ENCODE measurements at regions not wholly inside any gene's neighbourhood (a gene's known extent, or its start where the extent isn't known, plus 50 kb on each side); places are given as distances from the start of the nearest gene placed in this dataset.

GRCh38 chr7:117929237-117929636, 56.0 kb upstream of the CTTNBP2 start:
- DNase-seq, result no peak

- DNase-seq, result no peak
Measured at GRCh38 chr7:117931314-117931713, 58.1 kb upstream of the CTTNBP2 start.

GRCh38 chr7:117937049-117937752, 64.0 kb upstream of the CTTNBP2 start:
- DNase-seq, result no peak

GRCh38 chr7:117937753-117938483, 64.7 kb upstream of the CTTNBP2 start:
- DNase-seq, result no peak

- no peak for DNase-seq
Measured at GRCh38 chr7:117941138-117941810, 68.0 kb upstream of the CTTNBP2 start.

GRCh38 chr7:117942780-117943179, 69.5 kb upstream of the CTTNBP2 start:
- DNase-seq, result no peak

GRCh38 chr7:117944886-117945285, 71.6 kb upstream of the CTTNBP2 start:
- DNase-seq, result no peak

- DNase-seq, result no peak
Measured at GRCh38 chr7:117946151-117946633, 73.0 kb upstream of the CTTNBP2 start.

GRCh38 chr7:117949232-117949631, 76.0 kb upstream of the CTTNBP2 start:
- DNase-seq, result no peak

- no peak for DNase-seq
Measured at GRCh38 chr7:117950601-117951260, 77.5 kb upstream of the CTTNBP2 start.

GRCh38 chr7:117951285-117951684, 78.0 kb upstream of the CTTNBP2 start:
- DNase-seq, result no peak

- DNase-seq, result no peak
Measured at GRCh38 chr7:117951691-117952280, 78.5 kb upstream of the CTTNBP2 start.

GRCh38 chr7:117955046-117955445, 81.8 kb upstream of the CTTNBP2 start:
- DNase-seq, result no peak

- no peak for DNase-seq
Measured at GRCh38 chr7:117960351-117960750, 87.1 kb upstream of the CTTNBP2 start.

GRCh38 chr7:117961235-117961634, 88.0 kb upstream of the CTTNBP2 start:
- DNase-seq, result no peak

GRCh38 chr7:117962366-117962994, 89.2 kb upstream of the CTTNBP2 start:
- no peak for DNase-seq

- no peak for DNase-seq
Measured at GRCh38 chr7:117963264-117964197, 90.3 kb upstream of the CTTNBP2 start.

GRCh38 chr7:117970801-117971200, 97.6 kb upstream of the CTTNBP2 start:
- no peak for DNase-seq

- no peak for DNase-seq
Measured at GRCh38 chr7:117971556-117972244, 98.5 kb upstream of the CTTNBP2 start.

- DNase-seq, result no peak
Measured at GRCh38 chr7:117972606-117973005, 99.4 kb upstream of the CTTNBP2 start.

GRCh38 chr7:117973975-117974374, 100.7 kb upstream of the CTTNBP2 start:
- DNase-seq, result no peak

Data from HCEC 1CT (cell line).